ENCODE measurements at regions not wholly inside any gene's neighbourhood (a gene's known extent, or its start where the extent isn't known, plus 50 kb on each side); places are given as distances from the start of the nearest gene placed in this dataset.

- POLR2A ChIA-PET: no interaction called here
- no TSS peak for BruUV-seq (replicated peaks)
- no peaks in the 10 kb centered on the region for H3K36me3 ChIP-seq (replicated peaks in 1 of 2; ENCODE audit: control insufficient read depth in 1 of 2, insufficient read depth in 2 of 2, low read length in 2 of 2)
- ATAC-seq: no peak
- H3K27ac ChIP-seq (ENCODE audit: extremely low read length, insufficient read depth, low read length): no peak overlapping the region
- no peaks in the 10 kb centered on the region for H3K27me3 ChIP-seq (ENCODE audit: control insufficient read depth in 1 of 2, insufficient read depth in 2 of 2, low read length in 2 of 2)
- WGBS (ENCODE audit: low lambda C conversion rate): 3% methylated on average over 3 of the region's 3 CpGs
- no peaks in the 10 kb centered on the region for H4K20me1 ChIP-seq (ENCODE audit: insufficient read depth, low read length)
- TF ChIP-seq ZNF776 (CRISPR knock-in tag; IDR thresholded peaks at IDR 0.05) (no peak), FOXP4 (CRISPR knock-in tag; IDR thresholded peaks at IDR 0.05) (no peak), RAD21 (CRISPR knock-in tag; IDR thresholded peaks at IDR 0.05) (no peak), ZBTB39 (CRISPR knock-in tag; IDR thresholded peaks at IDR 0.05) (no peak), SRSF1 (optimal IDR thresholded peaks at IDR 0.05; ENCODE audit: low read depth, low read length) (no peak), IKZF1 (IDR thresholded peaks at IDR 0.05) (no peak), SRY (CRISPR knock-in tag; IDR thresholded peaks at IDR 0.05) (no peak), TIGD3 (CRISPR knock-in tag; IDR thresholded peaks at IDR 0.05; ENCODE audit: borderline replicate concordance) (no peak), HOXA9 (CRISPR knock-in tag; IDR thresholded peaks at IDR 0.05; ENCODE audit: borderline replicate concordance) (no peak), JUNB (CRISPR knock-in tag; IDR thresholded peaks at IDR 0.05; ENCODE audit: borderline replicate concordance) (no peak), SRSF4 (IDR thresholded peaks at IDR 0.05; ENCODE audit: low read depth, low read length, poor library complexity, severe bottlenecking) (no peak)
- no peak overlapping the region for H3K9ac ChIP-seq (ENCODE audit: insufficient read depth, low read depth, low read length)
- no peak for DNase-seq (ENCODE audit: low spot score)
- no peak for FAIRE-seq
- no peak overlapping the region for H2AFZ ChIP-seq (ENCODE audit: low read length)
- H3K9me3 ChIP-seq (ENCODE audit: low read length): no peaks in the 10 kb centered on the region; the same call in 1 of the 2 replicates
- no peaks in the 10 kb centered on the region for H3K4me1 ChIP-seq (ENCODE audit: insufficient read depth, low read length)
- in situ Hi-C loops (cut with HindIII; ENCODE audit: extremely low pct_ligation_motif_present, low pct_unique_long_range_greater_than_20kb): no loop called here
- intact Hi-C loops (cut with micrococcal nuclease; ENCODE audit: unreplicated experiment): no loop called here
- H3K4me3 ChIP-seq (replicated peaks in 1 of 3; ENCODE audit: insufficient read depth in 1 of 3, low read depth in 2 of 3, low read length in 3 of 3): no peak overlapping the region
- no peak overlapping the region for H3K4me2 ChIP-seq (ENCODE audit: low read depth, low read length)
- H3K79me2 ChIP-seq (ENCODE audit: insufficient read depth, low read length): no peaks in the 10 kb centered on the region
- CTCF ChIA-PET (ENCODE audit: low intra/inter-chr PET ratio, low total read pairs): no interaction called here
These were observed 124.3 kb downstream of the MRPS30 start for GRCh38 chr5:44932922-44933585.
